Adrenal gland (tissue), 5 donors: ENCODE measurements at regions not wholly inside any gene's neighbourhood (a gene's known extent, or its start where the extent isn't known, plus 50 kb on each side); places are given as distances from the start of the nearest gene placed in this dataset.

Experiments
- CTCF ChIP-seq, 6 experiments: fragments of 450-650 bp in 4 of 6; fragments of 200-600 bp in 2 of 6; sonication (generic) in 1 of 6; IDR thresholded peaks; 1 replicate in 5 of 6; 2 replicates in 1 of 6; pipeline versions ENCODE4 v1.5.1 to v1.8.0; 2016 to 2021; ENCODE audit warnings: antibody characterized with exemption in 6 of 6, mild to moderate bottlenecking in 2 of 6, moderate library complexity in 1 of 6
- POLR2A ChIP-seq, 2 donors: fragments of 450-650 bp; IDR thresholded peaks; one replicate each; pipeline ENCODE4 v1.6.1; 2017; ENCODE audit warnings: antibody characterized with exemption in 2 of 2, mild to moderate bottlenecking in 2 of 2, moderate library complexity in 1 of 2
- donor health status: DM: no; HTN: no; CAD: no.

GRCh38 chr5:87844866-87845265, 423.8 kb downstream of the TMEM161B start:
- TF ChIP-seq CTCF (IDR thresholded peaks at IDR 0.05) (no peak), POLR2A (IDR thresholded peaks at IDR 0.05) (no peak)
